ENCODE measurements at regions not wholly inside any gene's neighbourhood (a gene's known extent, or its start where the extent isn't known, plus 50 kb on each side); places are given as distances from the start of the nearest gene placed in this dataset.
A peak's percentile ranks its signal among the peaks of the same experiment; 100 is the strongest.

- H3K27ac ChIP-seq = no peak overlapping the region
- intact Hi-C loops (cut with DNase I) = loop anchor here in 1 of 2 donors (10.0 kb wide), 1 partner anchor 209 kb away; no protein-coding TSS in a partner anchor
- H3K9me3 ChIP-seq (replicated peaks in 1 of 3) = no peaks in the 10 kb centered on the region
- no peak for DNase-seq
- H3K36me3 ChIP-seq (replicated peaks in 1 of 2) = no peaks in the 10 kb centered on the region
- H3K4me3 ChIP-seq = no peak overlapping the region
- H3K4me1 ChIP-seq (replicated peaks in 1 of 2) = no peaks in the 10 kb centered on the region
- TF ChIP-seq POLR2A (IDR thresholded peaks at IDR 0.05) (no peak), CTCF (IDR thresholded peaks at IDR 0.05) (no peak)
- 77 to 88% (median 79%) methylated on average over 3 of the region's 3 CpGs for WGBS, 4 donors
- no peaks in the 10 kb centered on the region for H3K27me3 ChIP-seq
Measured at GRCh38 chr3:16033889-16034687, 140.4 kb upstream of the GALNT15 start.

GRCh38 chr3:16040991-16041390, 133.5 kb upstream of the GALNT15 start:
- H3K27ac ChIP-seq = no peak overlapping the region
- no peaks in the 10 kb centered on the region for H3K4me1 ChIP-seq (replicated peaks in 1 of 2)
- intact Hi-C loops (cut with DNase I) = no loop called here

GRCh38 chr3:16048435-16049318, 125.8 kb upstream of the GALNT15 start:
- intact Hi-C loops (cut with DNase I) = loop anchor here (2.0 to 5.0 kb wide), 3 partner anchors 130 to 200 kb away; no protein-coding TSS in a partner anchor
- Histone ChIP-seq H3K27ac (no peak overlapping the region), H3K36me3 (replicated peaks in 1 of 2) (no peaks in the 10 kb centered on the region), H3K27me3 (no peaks in the 10 kb centered on the region), H3K9me3 (replicated peaks in 1 of 3) (no peaks in the 10 kb centered on the region), H3K4me1 (replicated peaks in 1 of 2) (no peaks in the 10 kb centered on the region), H3K4me3 (peak overlapping the region in 1 of 4 donors; percentile 20)
- WGBS, 4 donors = 6 to 13% (median 9%) methylated on average over 5 of the region's 5 CpGs
- peak; percentile 43 to 79 (median 63) for DNase-seq
- TF ChIP-seq CTCF (IDR thresholded peaks at IDR 0.05) (peak; percentile 55 to 94 (median 89)), POLR2A (IDR thresholded peaks at IDR 0.05) (no peak)

More at GRCh38 chr3:16040991-16041390, 133.5 kb upstream of the GALNT15 start:
- DNase-seq = no peak
- Histone ChIP-seq H3K27me3 (no peaks in the 10 kb centered on the region), H3K36me3 (replicated peaks in 1 of 2) (no peaks in the 10 kb centered on the region), H3K9me3 (replicated peaks in 1 of 3) (no peaks in the 10 kb centered on the region), H3K4me3 (no peak overlapping the region)
- 89 to 96% (median 91%) methylated on average over 2 of the region's 2 CpGs for WGBS, 4 donors
- TF ChIP-seq CTCF (IDR thresholded peaks at IDR 0.05) = no peak
- TF ChIP-seq POLR2A (IDR thresholded peaks at IDR 0.05) = no peak
